HG03432 (cell line): ENCODE measurements at regions not wholly inside any gene's neighbourhood (a gene's known extent, or its start where the extent isn't known, plus 50 kb on each side); places are given as distances from the start of the nearest gene placed in this dataset.
"Not testable (repeated sequence)": the region's sequence is repeated elsewhere in the genome, so short reads cannot be mapped to it uniquely, and the experiment has no call there.

Source experiments
- ATAC-seq: cut with Tn5 transposase; IDR thresholded peaks from one replicate; pipeline ENCODE4 v1.9.1; 2021; ENCODE audit warnings: mild to moderate bottlenecking, moderate library complexity; ENCODE audit not compliant: unreplicated experiment

- ATAC-seq = no peak
Measured at GRCh38 chr2:49861821-49862220, 707.5 kb upstream of the FSHR start.

GRCh38 chr2:49860834-49861233 is 706.5 kb upstream of the FSHR start:
- no peak for ATAC-seq

- ATAC-seq = no peak
Measured at GRCh38 chr2:49860170-49860569, 705.9 kb upstream of the FSHR start.

- ATAC-seq = no peak
Measured at GRCh38 chr2:49858657-49859056, 704.3 kb upstream of the FSHR start.

GRCh38 chr2:49858113-49858490 is 703.8 kb upstream of the FSHR start:
- ATAC-seq = no peak

GRCh38 chr2:49857371-49858112 is 703.2 kb upstream of the FSHR start:
- no peak for ATAC-seq

- no peak for ATAC-seq
Measured at GRCh38 chr2:49845671-49846070, 691.4 kb upstream of the FSHR start.

GRCh38 chr2:49845021-49845420 is 690.7 kb upstream of the FSHR start:
- no peak for ATAC-seq

GRCh38 chr2:49844113-49844512 is 689.8 kb upstream of the FSHR start:
- ATAC-seq = not testable (repeated sequence)

GRCh38 chr2:49843314-49843713 is 689.0 kb upstream of the FSHR start:
- ATAC-seq = no peak

GRCh38 chr2:49840428-49840975 is 686.2 kb upstream of the FSHR start:
- no peak for ATAC-seq

GRCh38 chr2:49839818-49840217 is 685.5 kb upstream of the FSHR start:
- no peak for ATAC-seq

GRCh38 chr2:49837561-49838293 is 683.4 kb upstream of the FSHR start:
- ATAC-seq = no peak

- ATAC-seq = no peak
Measured at GRCh38 chr2:49836017-49836416, 681.7 kb upstream of the FSHR start.

GRCh38 chr2:49834433-49834832 is 680.1 kb upstream of the FSHR start:
- ATAC-seq = no peak

- ATAC-seq = no peak
Measured at GRCh38 chr2:49832555-49832954, 678.2 kb upstream of the FSHR start.

- ATAC-seq = no peak
Measured at GRCh38 chr2:49831698-49832367, 677.5 kb upstream of the FSHR start.

GRCh38 chr2:49830846-49831245 is 676.5 kb upstream of the FSHR start:
- no peak for ATAC-seq

- ATAC-seq = no peak
Measured at GRCh38 chr2:49827366-49827765, 673.1 kb upstream of the FSHR start.

- no peak for ATAC-seq
Measured at GRCh38 chr2:49813208-49813607, 658.9 kb upstream of the FSHR start.

- ATAC-seq = no peak
Measured at GRCh38 chr2:49812730-49813129, 658.4 kb upstream of the FSHR start.

GRCh38 chr2:49811502-49811901 is 657.2 kb upstream of the FSHR start:
- ATAC-seq = no peak
